Prostate gland (tissue), 2 donors: ENCODE measurements at regions not wholly inside any gene's neighbourhood (a gene's known extent, or its start where the extent isn't known, plus 50 kb on each side); places are given as distances from the start of the nearest gene placed in this dataset.
"Not testable (repeated sequence)": the region's sequence is repeated elsewhere in the genome, so short reads cannot be mapped to it uniquely, and the experiment has no call there.

Source experiments
- DNase-seq: peaks from one replicate; pipeline ENCODE4 v3.0.0-alpha.2; 2019; ENCODE audit warnings: low spot score
- H3K27ac ChIP-seq, 2 donors: fragments of 200-600 bp; sonication (generic); 2 replicates each; pipeline ENCODE4 v1.5.1; 2017 to 2019
- H3K27me3 ChIP-seq: fragments of 200-600 bp; sonication (generic); replicated peaks from 2 replicates; pipeline ENCODE4 v1.5.1; 2019; ENCODE audit not compliant: insufficient read depth
- H3K36me3 ChIP-seq, 2 donors: fragments of 200-600 bp; sonication (generic); 1 replicate in 1 of 2; 2 replicates in 1 of 2; pipeline versions ENCODE4 v1.5.1 to v1.8.1; 2017 to 2019
- H3K4me1 ChIP-seq: fragments of 200-600 bp; sonication (generic); replicated peaks from 2 replicates; pipeline ENCODE4 v1.5.1; 2019
- H3K4me3 ChIP-seq, 2 donors: fragments of 200-600 bp; sonication (generic); 2 replicates each; pipeline ENCODE4 v1.5.1; 2017 to 2019
- H3K9me3 ChIP-seq: fragments of 200-600 bp; sonication (generic); 2 replicates; pipeline ENCODE4 v1.5.1; 2017
- POLR2AphosphoS5 ChIP-seq: sonication (generic); formaldehyde crosslinking; IDR thresholded peaks from one replicate; pipeline ENCODE4 v1.6.1; 2017; ENCODE audit warnings: antibody characterized with exemption
- WGBS: methylation state at CpG from one replicate; pipeline ENCODE4 v1.1.5; 2018; 5-methylcytosine and 5-hydroxymethylcytosine counted together
- intact Hi-C: fragments of 100-400 bp; cut with DNase I; formaldehyde crosslinking; loops from one replicate; pipeline ENCODE4 v1.14.2; 2022

DNA sequence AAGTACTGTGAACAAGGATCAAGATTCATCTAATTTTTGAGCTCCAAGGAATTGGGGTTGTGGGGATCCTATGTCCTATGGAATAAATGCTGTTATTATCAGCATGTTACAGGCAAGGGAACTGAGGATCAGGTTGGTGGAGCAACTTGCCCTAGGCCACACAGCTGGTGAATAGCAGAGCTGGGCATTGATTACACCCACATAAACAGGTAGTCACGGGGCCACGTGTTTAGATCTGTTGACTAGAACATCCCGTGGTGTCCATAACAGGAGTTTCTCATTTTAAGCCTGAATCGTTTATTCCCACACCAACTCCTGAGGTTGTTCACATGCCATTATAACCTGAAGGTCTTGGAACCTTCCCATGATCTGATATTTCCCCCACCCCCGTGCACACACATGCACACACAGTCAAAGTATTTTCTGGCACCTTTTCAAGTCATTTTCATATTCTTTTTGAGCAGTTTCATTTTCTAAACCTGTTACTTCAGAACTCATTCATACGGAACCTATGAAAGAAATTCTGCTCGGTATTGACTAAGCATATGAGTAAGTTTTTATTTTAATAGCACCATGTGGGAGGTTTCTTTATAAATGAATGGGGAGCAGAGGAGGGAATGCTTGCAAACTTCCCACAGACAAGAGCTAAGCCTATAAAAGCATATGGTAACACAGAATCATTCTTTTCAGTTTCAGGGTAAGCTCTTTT is 338.1 kb downstream of the ANAPC1 start:
- intact Hi-C loops, H3K27me3 ChIP-seq, H3K4me3 ChIP-seq, DNase-seq, H3K4me1 ChIP-seq, H3K9me3 ChIP-seq, H3K27ac ChIP-seq, H3K36me3 ChIP-seq: not testable (repeated sequence)
- no CpG with 5 or more reads among the region's 7 CpGs for WGBS

DNA sequence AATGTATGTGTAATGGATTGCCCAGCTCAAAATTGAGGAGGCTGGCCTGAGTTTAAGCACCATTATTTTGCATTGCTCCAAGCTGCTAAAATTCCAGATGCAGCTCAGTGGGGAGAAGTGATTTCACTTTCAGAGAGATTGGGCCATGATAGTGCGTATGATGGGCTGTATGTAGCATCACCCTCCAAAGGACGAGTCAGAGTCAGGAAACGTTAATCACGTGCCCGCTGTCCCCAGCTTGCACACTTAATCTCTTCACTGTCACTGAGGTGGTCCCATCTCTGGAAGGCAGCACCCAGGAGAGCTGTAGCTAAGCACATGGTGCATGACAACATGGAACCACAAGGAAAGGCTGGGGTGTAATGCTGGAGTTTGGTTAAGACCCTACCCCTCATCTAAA is 337.4 kb downstream of the ANAPC1 start:
- H3K27me3 ChIP-seq = not testable (repeated sequence)

GRCh38 chr2:111549174-111549573 is 334.8 kb downstream of the ANAPC1 start:
- H3K9me3 ChIP-seq, DNase-seq, intact Hi-C loops, H3K36me3 ChIP-seq, H3K27me3 ChIP-seq, H3K4me3 ChIP-seq, H3K4me1 ChIP-seq, H3K27ac ChIP-seq: not testable (repeated sequence)
- no CpG with 5 or more reads among the region's 2 CpGs for WGBS

More for the DNA sequence above, 337.4 kb downstream of the ANAPC1 start:
- intact Hi-C loops, H3K27ac ChIP-seq, H3K4me1 ChIP-seq, DNase-seq, H3K9me3 ChIP-seq, H3K4me3 ChIP-seq, H3K36me3 ChIP-seq: not testable (repeated sequence)
- 82% methylated on average over 3 of the region's 5 CpGs for WGBS

DNA sequence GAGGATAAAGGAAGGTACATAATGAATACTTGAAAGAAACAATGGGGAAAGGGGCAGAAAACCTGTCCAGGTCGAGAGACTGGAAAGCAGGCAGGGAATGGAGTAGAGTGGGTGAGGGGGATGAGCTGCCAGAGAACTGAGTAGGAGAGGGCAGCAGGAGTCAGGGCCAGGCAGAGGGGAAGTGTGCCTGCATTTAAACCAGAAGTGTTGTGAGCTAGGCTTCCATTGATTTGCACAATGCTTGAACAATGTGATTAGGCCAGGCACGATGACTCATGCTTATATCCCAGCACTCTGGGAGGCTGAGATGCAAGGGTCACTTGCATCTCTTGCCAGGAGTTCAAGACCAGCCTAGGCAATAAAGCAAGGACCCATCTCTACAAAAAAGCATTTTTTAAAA is 332.6 kb downstream of the ANAPC1 start:
- 43% methylated on average over 1 of the region's 2 CpGs for WGBS
- H3K27me3 ChIP-seq, H3K9me3 ChIP-seq, H3K27ac ChIP-seq, H3K4me1 ChIP-seq, DNase-seq, intact Hi-C loops, H3K4me3 ChIP-seq, H3K36me3 ChIP-seq: not testable (repeated sequence)

DNA sequence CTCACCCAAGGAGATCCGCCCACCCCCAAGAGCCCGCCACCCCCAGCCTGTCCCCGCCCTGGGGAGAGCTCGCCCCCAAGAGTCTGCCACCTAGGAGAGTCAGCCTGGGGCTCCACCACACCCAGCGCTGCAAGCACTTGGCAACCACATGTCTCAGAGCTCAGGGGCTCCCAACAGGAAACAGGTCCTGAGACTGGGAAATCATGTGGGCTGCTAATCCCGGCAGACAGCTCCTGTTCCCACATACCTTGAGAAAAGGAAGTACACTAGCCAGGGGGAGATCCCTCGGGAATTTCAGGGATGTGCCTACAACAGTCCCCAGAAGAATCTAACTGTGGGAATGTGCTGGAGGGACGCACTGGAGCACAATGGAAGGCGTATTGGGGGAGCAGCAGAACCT is 331.4 kb downstream of the ANAPC1 start:
- no CpG with 5 or more reads among the region's 9 CpGs for WGBS
- H3K9me3 ChIP-seq, intact Hi-C loops: not testable (repeated sequence)

GRCh38 chr2:111559301-111559700 is 324.7 kb downstream of the ANAPC1 start:
- H3K27me3 ChIP-seq, H3K9me3 ChIP-seq, H3K4me1 ChIP-seq, H3K4me3 ChIP-seq, intact Hi-C loops, H3K27ac ChIP-seq, DNase-seq, H3K36me3 ChIP-seq: not testable (repeated sequence)
- 38% methylated on average over 1 of the region's 2 CpGs for WGBS

More for the DNA sequence above, 331.4 kb downstream of the ANAPC1 start:
- not testable (repeated sequence) for H3K27me3 ChIP-seq, DNase-seq, H3K27ac ChIP-seq, H3K36me3 ChIP-seq, H3K4me1 ChIP-seq, H3K4me3 ChIP-seq

GRCh38 chr2:111559814-111560213 is 324.2 kb downstream of the ANAPC1 start:
- H3K27me3 ChIP-seq, DNase-seq, H3K4me1 ChIP-seq, intact Hi-C loops, H3K9me3 ChIP-seq, H3K4me3 ChIP-seq, H3K27ac ChIP-seq, H3K36me3 ChIP-seq: not testable (repeated sequence)
- WGBS = no CpG with 5 or more reads among the region's 3 CpGs

DNA sequence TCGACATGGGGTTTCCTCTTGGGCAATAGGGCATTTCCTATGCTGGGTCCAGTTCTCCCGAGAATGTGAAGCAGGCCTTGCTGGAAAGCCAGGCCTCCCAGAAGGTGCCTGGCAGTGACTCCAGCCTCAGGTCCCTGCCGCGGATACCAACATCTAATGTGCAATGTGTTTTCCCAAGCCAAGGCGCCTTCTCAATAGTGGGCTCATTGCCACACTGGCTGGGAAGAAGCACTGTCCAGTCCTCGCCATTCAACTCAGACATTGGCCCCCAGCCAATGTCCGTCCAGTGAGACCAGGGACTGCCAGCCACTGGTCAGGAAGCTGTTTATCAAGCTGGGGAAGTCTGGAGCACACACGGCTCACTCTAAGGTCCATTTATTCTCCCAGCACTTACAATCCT is 317.9 kb downstream of the ANAPC1 start:
- H3K36me3 ChIP-seq, intact Hi-C loops, H3K4me1 ChIP-seq: not testable (repeated sequence)

GRCh38 chr2:111567233-111567632 is 316.8 kb downstream of the ANAPC1 start:
- H3K9me3 ChIP-seq, H3K4me3 ChIP-seq, DNase-seq, H3K36me3 ChIP-seq, intact Hi-C loops, H3K4me1 ChIP-seq, H3K27ac ChIP-seq, H3K27me3 ChIP-seq: not testable (repeated sequence)
- WGBS = 80% methylated on average over 5 of the region's 5 CpGs

More for the DNA sequence above, 317.9 kb downstream of the ANAPC1 start:
- 55% methylated on average over 8 of the region's 8 CpGs for WGBS
- not testable (repeated sequence) for H3K27ac ChIP-seq, H3K27me3 ChIP-seq, H3K9me3 ChIP-seq, H3K4me3 ChIP-seq
- peak; percentile 17 for TF ChIP-seq POLR2AphosphoS5
- DNase-seq = peak; percentile 15

DNA sequence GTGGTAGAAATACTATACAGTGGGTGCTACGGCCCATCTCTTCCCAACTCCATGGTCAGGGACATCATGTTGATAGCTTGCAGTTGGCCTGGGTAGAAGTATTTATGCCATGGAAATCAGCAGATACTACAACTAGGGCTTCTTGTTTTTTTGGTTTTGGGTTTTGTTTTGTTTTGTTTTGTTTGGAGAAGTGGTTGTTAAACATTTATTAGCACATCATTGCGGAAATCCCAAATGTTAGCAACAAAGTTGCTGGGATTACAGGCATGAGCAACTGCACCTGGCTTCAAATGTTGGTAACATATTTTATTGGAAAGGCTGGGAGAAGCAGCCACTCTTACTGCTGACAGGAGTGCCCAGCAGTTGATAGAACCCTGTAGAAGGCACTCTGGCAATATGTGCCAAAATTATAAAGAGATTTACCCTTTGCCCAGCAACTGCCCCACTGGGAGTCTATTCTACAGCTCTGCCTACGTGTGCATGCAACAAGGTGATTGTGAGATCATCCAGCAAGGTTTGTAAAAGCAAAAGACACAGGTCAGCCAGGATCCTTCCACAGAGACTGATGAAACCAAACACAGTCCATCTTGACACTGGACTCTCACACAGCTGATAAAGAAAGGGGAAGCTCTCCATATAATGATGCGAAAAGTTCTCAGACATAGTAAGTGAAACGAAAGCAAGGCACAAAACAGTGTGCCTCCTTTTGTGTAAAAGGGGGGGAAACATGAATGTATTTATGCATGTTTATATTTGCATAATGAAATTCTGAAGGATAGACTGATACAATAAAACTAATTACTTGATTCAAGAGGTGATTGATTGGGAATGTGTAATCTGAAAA is 314.4 kb downstream of the ANAPC1 start:
- H3K27ac ChIP-seq, DNase-seq, intact Hi-C loops, H3K4me3 ChIP-seq, H3K27me3 ChIP-seq, H3K9me3 ChIP-seq, H3K36me3 ChIP-seq, H3K4me1 ChIP-seq: not testable (repeated sequence)
- 68% methylated on average over 4 of the region's 5 CpGs for WGBS

DNA sequence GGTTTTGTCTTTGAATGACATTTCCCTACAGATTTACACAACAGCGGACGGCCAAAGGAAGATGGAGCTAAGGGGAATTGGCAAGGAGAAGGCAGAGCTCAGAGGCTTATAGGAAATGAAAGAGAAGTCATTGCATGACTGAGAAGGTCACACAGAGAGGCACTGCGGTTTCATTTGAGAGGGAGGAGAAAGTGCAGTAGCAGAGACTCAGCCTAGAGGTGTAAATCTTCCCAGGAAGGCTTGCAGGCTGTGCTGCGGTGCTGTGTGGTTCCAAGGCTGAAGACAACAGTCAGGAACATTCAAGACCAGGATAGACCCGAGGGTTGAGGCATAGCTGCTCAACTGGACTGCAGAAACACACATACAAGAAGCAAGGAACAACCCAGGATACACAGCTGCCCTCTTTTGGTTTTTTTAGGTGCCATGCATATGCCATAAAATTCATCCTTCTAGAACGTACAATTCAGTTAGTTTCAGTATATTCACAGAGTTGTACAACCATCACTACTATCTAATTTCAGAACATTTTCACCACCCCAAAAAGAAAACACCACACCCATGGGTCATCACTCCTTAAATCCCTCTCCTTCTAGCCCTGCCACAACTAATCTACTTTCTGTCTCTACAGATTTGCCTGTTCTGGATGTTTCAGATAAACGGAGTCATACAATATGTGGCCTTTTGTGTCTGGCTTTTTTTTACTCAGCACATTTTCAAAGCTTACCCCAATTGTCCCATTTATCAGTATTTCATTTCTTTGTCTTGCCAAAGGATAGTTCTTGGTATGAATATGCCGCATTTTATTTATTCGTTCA is 313.5 kb downstream of the ANAPC1 start:
- intact Hi-C loops, H3K36me3 ChIP-seq, H3K27ac ChIP-seq, DNase-seq, H3K4me1 ChIP-seq, H3K27me3 ChIP-seq, H3K9me3 ChIP-seq, H3K4me3 ChIP-seq: not testable (repeated sequence)
- WGBS = 60% methylated on average over 7 of the region's 9 CpGs

DNA sequence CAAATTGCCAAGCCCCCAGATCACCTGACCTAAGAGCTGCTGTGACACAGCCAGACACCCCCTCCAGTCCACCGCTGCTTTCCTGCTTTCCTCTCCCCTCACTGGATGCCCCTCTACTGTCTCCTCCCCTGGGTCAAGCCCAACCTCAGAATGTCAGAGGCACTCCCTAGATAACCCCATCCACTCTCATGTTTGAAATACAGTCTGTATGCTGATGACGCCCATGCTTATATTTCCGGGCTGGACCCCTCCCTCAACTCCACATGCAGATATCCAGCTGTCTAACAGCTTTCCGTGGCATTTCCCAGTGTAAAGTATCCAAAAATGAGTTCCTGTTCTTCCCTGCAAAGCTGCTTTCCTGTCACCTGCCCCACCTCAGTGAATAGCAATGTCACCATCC is 309.2 kb downstream of the ANAPC1 start:
- intact Hi-C loops, H3K9me3 ChIP-seq, H3K4me1 ChIP-seq, H3K27ac ChIP-seq, H3K27me3 ChIP-seq, H3K4me3 ChIP-seq, H3K36me3 ChIP-seq, DNase-seq: not testable (repeated sequence)
- 92% methylated on average over 4 of the region's 4 CpGs for WGBS
